DLD1 (cell line): ENCODE measurements at regions not wholly inside any gene's neighbourhood (a gene's known extent, or its start where the extent isn't known, plus 50 kb on each side); places are given as distances from the start of the nearest gene placed in this dataset.

Experiments used
- in situ Hi-C: cut with HindIII; loops from 2 replicates; pipeline ENCODE4 v1.10.0; 2017; ENCODE audit warnings: low sequenced_read_pairs

GRCh38 chr15:88403351-88403791 lies 63.8 kb downstream of the MRPL46 start:
- in situ Hi-C loops = no loop called here

- in situ Hi-C loops = no loop called here
Observed at GRCh38 chr15:88401996-88402656, 65.1 kb downstream of the MRPL46 start.

- in situ Hi-C loops = no loop called here
Observed at GRCh38 chr15:88401251-88401995, 65.8 kb downstream of the MRPL46 start.

GRCh38 chr15:88400591-88401250 lies 66.5 kb downstream of the MRPL46 start:
- in situ Hi-C loops = no loop called here

- in situ Hi-C loops = no loop called here
Observed at GRCh38 chr15:88400084-88400483, 67.1 kb downstream of the MRPL46 start.

- in situ Hi-C loops = no loop called here
Observed at GRCh38 chr15:88399021-88399685, 68.0 kb downstream of the MRPL46 start.

GRCh38 chr15:88398011-88398410 lies 69.2 kb downstream of the MRPL46 start:
- in situ Hi-C loops = no loop called here

- in situ Hi-C loops = no loop called here
Observed at GRCh38 chr15:88397506-88397905, 69.7 kb downstream of the MRPL46 start.

GRCh38 chr15:88395872-88396781 lies 71.1 kb downstream of the MRPL46 start:
- in situ Hi-C loops = no loop called here

GRCh38 chr15:88395241-88395640 lies 71.9 kb downstream of the MRPL46 start:
- in situ Hi-C loops = no loop called here

GRCh38 chr15:88394553-88395145 lies 72.5 kb downstream of the MRPL46 start:
- in situ Hi-C loops = loop anchor here (5.0 kb wide), 1 partner anchor 38 kb away; no protein-coding TSS in a partner anchor

GRCh38 chr15:88393719-88394519 lies 73.3 kb downstream of the MRPL46 start:
- in situ Hi-C loops = loop anchor here (5.0 kb wide), 1 partner anchor 38 kb away; no protein-coding TSS in a partner anchor

- in situ Hi-C loops = loop anchor here (5.0 kb wide), 1 partner anchor 41 kb away; no protein-coding TSS in a partner anchor
Observed at GRCh38 chr15:88391700-88392099, 75.5 kb downstream of the MRPL46 start.

GRCh38 chr15:88391006-88391405 lies 76.2 kb downstream of the MRPL46 start:
- in situ Hi-C loops = loop anchor here (5.0 kb wide), 1 partner anchor 41 kb away; no protein-coding TSS in a partner anchor

- in situ Hi-C loops = loop anchor here (5.0 kb wide), 1 partner anchor 42 kb away; no protein-coding TSS in a partner anchor
Observed at GRCh38 chr15:88390164-88390901, 76.9 kb downstream of the MRPL46 start.

- in situ Hi-C loops = no loop called here
Observed at GRCh38 chr15:88389120-88389519, 78.1 kb downstream of the MRPL46 start.

- in situ Hi-C loops = no loop called here
Observed at GRCh38 chr15:88388686-88389085, 78.5 kb downstream of the MRPL46 start.

- in situ Hi-C loops = no loop called here
Observed at GRCh38 chr15:88385078-88385700, 82.0 kb downstream of the MRPL46 start.
